RCC 7860 (cell line): ENCODE measurements at regions not wholly inside any gene's neighbourhood (a gene's known extent, or its start where the extent isn't known, plus 50 kb on each side); places are given as distances from the start of the nearest gene placed in this dataset.
A peak's percentile ranks its signal among the peaks of the same experiment; 100 is the strongest.
"Not testable (repeated sequence)": the region's sequence is repeated elsewhere in the genome, so short reads cannot be mapped to it uniquely, and the experiment has no call there.

ENCODE experiments used
- DNase-seq: peaks from one replicate; pipeline ENCODE4 v3.0.0-alpha.2; 2015; ENCODE audit warnings: low spot score
- FAIRE-seq: peaks from 2 replicates; lab custom pipeline; 2012; peaks lifted over from hg19 to GRCh38; lab: Jason Lieb, UNC

DNA sequence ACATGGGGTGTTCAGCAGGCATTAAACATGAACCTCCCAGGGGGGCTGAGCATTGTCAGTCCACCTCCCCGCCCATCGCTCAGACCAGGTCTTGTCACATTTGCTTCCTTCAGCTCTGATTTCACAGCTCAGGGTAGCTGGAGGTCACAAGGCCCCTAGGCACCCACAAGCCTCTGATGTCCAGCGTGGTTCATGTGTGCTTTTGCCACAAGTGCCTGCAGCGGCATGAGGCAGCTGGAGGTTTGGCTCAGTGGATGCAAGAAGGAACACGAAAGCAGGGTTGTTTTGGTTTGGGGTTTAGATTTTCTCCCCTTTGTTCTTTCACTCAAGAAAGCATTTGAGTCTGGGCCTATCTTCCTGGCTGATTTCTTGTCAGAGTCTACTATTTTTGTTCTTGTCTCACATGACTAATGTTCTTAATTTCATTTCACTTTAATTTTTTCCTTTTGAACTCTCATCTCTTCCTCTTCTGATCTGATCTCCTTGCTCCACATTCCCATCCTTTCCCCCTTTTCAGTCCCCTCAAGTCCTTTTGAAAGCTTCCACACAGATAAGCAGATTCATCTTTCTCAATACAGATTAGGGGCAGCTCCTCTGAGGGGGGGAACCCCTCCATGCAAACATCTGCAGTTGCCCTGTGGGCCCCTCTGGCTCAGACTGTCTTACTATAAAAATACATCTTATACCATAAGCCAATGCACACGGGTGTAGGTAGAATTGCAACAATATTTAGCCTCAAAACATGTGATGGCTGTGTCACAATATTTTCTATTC is 68.1 kb upstream of the CEP85L start:
- FAIRE-seq (no peak), DNase-seq (no peak)

DNA sequence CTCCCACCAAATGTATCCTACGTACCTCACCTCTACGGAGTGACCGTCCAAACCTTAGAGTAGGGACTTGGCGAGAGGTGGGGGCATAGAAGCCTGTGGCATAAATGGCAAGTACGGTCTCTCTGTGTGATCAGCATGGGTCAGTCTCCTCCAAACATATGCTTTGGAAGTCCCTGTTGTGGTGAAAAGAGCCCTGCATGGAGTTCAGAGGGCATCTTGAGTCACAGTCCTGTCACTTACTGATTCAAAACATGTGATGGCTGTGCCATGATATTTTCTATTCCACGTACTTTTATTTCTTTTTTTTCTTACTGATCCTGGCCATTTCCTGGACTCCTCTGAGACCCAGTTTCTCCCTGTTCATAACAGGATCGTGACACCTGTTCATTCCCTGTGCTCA is 67.5 kb upstream of the CEP85L start:
- FAIRE-seq = no peak

GRCh38 chr6:118718297-118718696 is 66.9 kb upstream of the CEP85L start:
- DNase-seq (no peak), FAIRE-seq (no peak)

More for the DNA sequence above, 67.5 kb upstream of the CEP85L start:
- DNase-seq = no peak

GRCh38 chr6:118717106-118717505 is 65.7 kb upstream of the CEP85L start:
- no peak for DNase-seq
- no peak for FAIRE-seq

GRCh38 chr6:118715907-118716306 is 64.5 kb upstream of the CEP85L start:
- DNase-seq, FAIRE-seq: not testable (repeated sequence)

GRCh38 chr6:118715376-118715775 is 64.0 kb upstream of the CEP85L start:
- FAIRE-seq = no peak
- DNase-seq = no peak

GRCh38 chr6:118714756-118715155 is 63.4 kb upstream of the CEP85L start:
- DNase-seq = no peak
- no peak for FAIRE-seq

DNA sequence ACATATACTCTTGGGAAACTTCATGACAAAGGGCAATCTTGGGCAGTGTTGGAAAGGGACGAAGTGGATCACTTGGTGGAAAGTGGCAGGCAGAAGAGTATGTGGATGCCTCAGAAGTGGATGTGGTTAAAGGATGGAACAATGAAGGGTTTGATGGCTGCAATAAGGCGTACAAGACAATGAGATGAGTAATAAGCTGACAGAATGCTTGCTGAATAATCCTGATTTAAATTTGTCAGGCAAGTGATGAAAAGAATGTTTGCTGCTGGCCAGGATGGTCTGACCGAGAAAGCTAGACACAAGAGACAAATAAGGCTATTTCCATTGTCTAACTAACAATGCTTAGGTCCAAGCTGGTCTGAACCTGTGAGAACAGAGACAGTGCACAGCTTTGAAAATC is 61.6 kb upstream of the CEP85L start:
- DNase-seq (peak; percentile 67), FAIRE-seq (no peak)

- no peak for FAIRE-seq
- no peak for DNase-seq
Measured at GRCh38 chr6:118710616-118711015, 59.2 kb upstream of the CEP85L start.

- FAIRE-seq = peak; percentile 85
- peak; percentile 86 for DNase-seq
Measured at GRCh38 chr6:118709859-118710350, 58.5 kb upstream of the CEP85L start.

- FAIRE-seq (no peak), DNase-seq (no peak)
Measured at GRCh38 chr6:118708744-118709143, 57.4 kb upstream of the CEP85L start.

GRCh38 chr6:118708055-118708454 is 56.7 kb upstream of the CEP85L start:
- DNase-seq (peak; percentile 42), FAIRE-seq (no peak)

DNA sequence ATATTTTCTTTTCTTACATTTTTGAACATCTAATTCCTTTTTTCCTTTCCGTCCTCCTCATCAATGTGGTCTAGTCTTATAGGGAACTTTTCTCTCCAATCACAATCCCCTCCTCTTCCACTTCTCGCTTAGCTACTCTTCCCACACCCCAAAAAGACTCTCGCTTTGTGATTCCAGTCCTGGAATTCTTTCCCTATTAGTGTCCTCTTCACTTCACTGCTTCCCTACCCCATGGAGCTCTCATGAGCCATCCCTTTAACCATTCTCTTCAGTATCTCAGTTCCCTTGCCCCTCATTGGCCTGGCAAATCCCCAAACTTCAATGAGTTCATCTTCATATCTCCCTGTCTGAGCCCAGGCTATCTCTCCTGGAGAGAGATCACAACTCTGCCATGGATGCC is 55.3 kb upstream of the CEP85L start:
- DNase-seq (peak; percentile 87), FAIRE-seq (peak; percentile 84)

DNA sequence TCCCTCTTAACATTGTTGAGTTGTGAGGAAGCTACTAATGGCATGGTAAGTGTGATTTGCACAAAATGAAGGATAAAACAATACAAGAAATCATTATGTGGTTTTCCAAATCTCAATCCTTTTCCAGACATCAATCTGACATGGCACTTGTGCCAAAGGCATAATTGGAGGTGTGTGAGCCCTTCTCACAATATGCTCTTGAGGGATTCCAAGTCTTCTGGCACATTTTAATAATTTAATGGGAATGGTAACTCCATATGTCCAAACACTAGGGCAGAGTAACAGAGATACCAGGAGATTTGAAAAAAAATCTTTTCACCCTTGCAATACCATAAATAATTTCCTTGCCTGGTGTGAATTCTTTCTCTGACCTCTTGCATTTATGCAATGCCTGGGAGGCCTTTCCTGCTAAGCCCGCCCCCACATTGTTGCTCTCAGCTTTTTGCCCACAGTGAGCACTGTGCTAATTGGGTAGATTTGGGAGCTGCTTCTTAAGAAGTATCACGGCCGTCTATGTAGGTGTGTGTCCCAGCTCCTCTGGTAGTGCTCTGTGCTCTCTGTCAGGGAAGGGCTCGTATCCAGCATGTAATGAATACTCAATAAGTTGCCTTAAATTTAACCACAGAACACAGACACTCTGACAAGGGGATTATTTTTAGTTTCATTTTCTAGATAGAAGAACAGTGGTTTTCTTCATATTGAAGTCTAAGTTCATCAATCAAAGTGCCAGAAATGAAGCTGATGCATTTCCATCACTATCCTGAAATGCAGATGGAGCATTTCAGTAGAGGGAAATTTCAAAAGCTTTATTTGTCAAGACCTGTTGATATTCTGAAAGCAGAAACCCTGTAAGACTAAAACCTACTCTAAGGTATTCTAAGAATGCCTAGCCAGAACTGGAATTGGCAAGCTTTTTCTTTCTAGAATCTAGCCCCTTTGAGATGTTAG is 54.4 kb upstream of the CEP85L start:
- DNase-seq (peak; percentile 17), FAIRE-seq (no peak)

- DNase-seq (no peak), FAIRE-seq (no peak)
Measured at GRCh38 chr6:118704915-118705314, 53.5 kb upstream of the CEP85L start.

- not testable (repeated sequence) for FAIRE-seq
Measured at GRCh38 chr6:118701260-118701659, 49.9 kb upstream of the CEP85L start.

More at GRCh38 chr6:118701260-118701659, 49.9 kb upstream of the CEP85L start:
- not testable (repeated sequence) for DNase-seq
